ENCODE measurements at regions not wholly inside any gene's neighbourhood (a gene's known extent, or its start where the extent isn't known, plus 50 kb on each side); places are given as distances from the start of the nearest gene placed in this dataset.

- no peak for DNase-seq (ENCODE audit: low spot score)
These were observed 154.7 kb upstream of the ZNF536 start for GRCh38 chr19:30217461-30217860.

GRCh38 chr19:30219702-30220101 is 152.5 kb upstream of the ZNF536 start:
- no peak for DNase-seq (ENCODE audit: low spot score)

- no peak for DNase-seq (ENCODE audit: low spot score)
These were observed 151.0 kb upstream of the ZNF536 start for GRCh38 chr19:30221176-30221575.

- peak; percentile 74 for DNase-seq (ENCODE audit: low spot score)
These were observed 149.7 kb upstream of the ZNF536 start for GRCh38 chr19:30222428-30222873.

- no peak for DNase-seq (ENCODE audit: low spot score)
These were observed 149.0 kb upstream of the ZNF536 start for GRCh38 chr19:30222992-30223865.

GRCh38 chr19:30223866-30224688 is 148.1 kb upstream of the ZNF536 start:
- no peak for DNase-seq (ENCODE audit: low spot score)

GRCh38 chr19:30224689-30225606 is 147.2 kb upstream of the ZNF536 start:
- peak; percentile 70 for DNase-seq (ENCODE audit: low spot score)

GRCh38 chr19:30225676-30226463 is 146.3 kb upstream of the ZNF536 start:
- peak; percentile 73 for DNase-seq (ENCODE audit: low spot score)

GRCh38 chr19:30226464-30227011 is 145.6 kb upstream of the ZNF536 start:
- DNase-seq (ENCODE audit: low spot score) = peak; percentile 57

- no peak for DNase-seq (ENCODE audit: low spot score)
These were observed 145.1 kb upstream of the ZNF536 start for GRCh38 chr19:30227012-30227621.

GRCh38 chr19:30227661-30228112 is 144.5 kb upstream of the ZNF536 start:
- DNase-seq (ENCODE audit: low spot score) = peak; percentile 90

- peak; percentile 73 for DNase-seq (ENCODE audit: low spot score)
These were observed 143.9 kb upstream of the ZNF536 start for GRCh38 chr19:30228113-30228834.

- DNase-seq (ENCODE audit: low spot score) = peak; percentile 61
These were observed 143.2 kb upstream of the ZNF536 start for GRCh38 chr19:30228835-30229524.

GRCh38 chr19:30229525-30230174 is 142.5 kb upstream of the ZNF536 start:
- peak; percentile 52 for DNase-seq (ENCODE audit: low spot score)

GRCh38 chr19:30231408-30232318 is 140.5 kb upstream of the ZNF536 start:
- no peak for DNase-seq (ENCODE audit: low spot score)

- DNase-seq (ENCODE audit: low spot score) = no peak
These were observed 138.8 kb upstream of the ZNF536 start for GRCh38 chr19:30233375-30233774.

- DNase-seq (ENCODE audit: low spot score) = no peak
These were observed 136.2 kb upstream of the ZNF536 start for GRCh38 chr19:30235946-30236345.
